HEK293 (cell line): ENCODE measurements at regions not wholly inside any gene's neighbourhood (a gene's known extent, or its start where the extent isn't known, plus 50 kb on each side); places are given as distances from the start of the nearest gene placed in this dataset.

Experiments used
- CTCF ChIA-PET: fragments of 350-600 bp; formaldehyde crosslinking; extraction: SDS; loops from one replicate; lab custom pipeline; 2021; ENCODE audit warnings: antibody characterized with exemption; lab: Yijun Ruan, JAX
- POLR2A ChIA-PET: fragments of 300-600 bp; formaldehyde crosslinking; extraction: SDS; loops from one replicate; lab custom pipeline; 2020; ENCODE audit warnings: antibody characterized with exemption, inconsistent platforms; lab: Yijun Ruan, JAX
- H3K27ac ChIP-seq: fragments of 200-500 bp; sonication (Bioruptor generic); 2 replicates; pipeline ENCODE4 v1.5.1; 2014; ENCODE audit warnings: low read depth, low read length, control low read depth, inconsistent platforms; ENCODE audit errors: extremely low read depth
- H3K36me3 ChIP-seq, 2 experiments: fragments of 200-500 bp in 1 of 2; sonication (Bioruptor generic) in 1 of 2; 1 replicate in 1 of 2; 2 replicates in 1 of 2; pipeline ENCODE4 v1.5.1; 2014 to 2017; ENCODE audit warnings: inconsistent platforms in 2 of 2, low read length in 2 of 2; ENCODE audit not compliant: control insufficient read depth in 2 of 2, insufficient read depth in 1 of 2
- H3K4me1 ChIP-seq: fragments of 200-500 bp; sonication (Bioruptor generic); 2 replicates; pipeline ENCODE4 v1.5.1; 2014; ENCODE audit warnings: mild to moderate bottlenecking, low read length, inconsistent platforms; ENCODE audit not compliant: control insufficient read depth, insufficient read depth
- H3K4me3 ChIP-seq: 2 replicates; pipeline ENCODE4 v1.5.1; 2011; ENCODE audit warnings: low read depth, mild to moderate bottlenecking, control low read depth, low read length, moderate library complexity
- H3K9me3 ChIP-seq: fragments of 200-500 bp; sonication (Bioruptor generic); 2 replicates; pipeline ENCODE4 v1.5.1; 2014; ENCODE audit warnings: low read depth, low read length, inconsistent platforms; ENCODE audit not compliant: control insufficient read depth, insufficient read depth
- IKZF3 ChIP-seq: fragments of 450-650 bp; IDR thresholded peaks from 2 replicates; pipeline ENCODE4 v1.5.0; 2018; ENCODE audit warnings: missing biosample characterization, mild to moderate bottlenecking, missing genetic modification characterization, moderate library complexity
- KLF8 ChIP-seq: fragments of 450-650 bp; formaldehyde crosslinking; IDR thresholded peaks from 2 replicates; pipeline ENCODE4 v1.5.1; 2016; ENCODE audit warnings: missing biosample characterization, missing genetic modification characterization
- MZF1 ChIP-seq: fragments of 450-650 bp; formaldehyde crosslinking; IDR thresholded peaks from 2 replicates; pipeline ENCODE4 v1.5.1; 2017; ENCODE audit warnings: missing biosample characterization, missing genetic modification characterization, borderline replicate concordance
- SP2 ChIP-seq: fragments of 450-650 bp; formaldehyde crosslinking; IDR thresholded peaks from 2 replicates; pipeline ENCODE4 v1.5.1; 2016; ENCODE audit warnings: missing biosample characterization, missing genetic modification characterization
- SP3 ChIP-seq: fragments of 450-650 bp; formaldehyde crosslinking; IDR thresholded peaks from 2 replicates; pipeline ENCODE4 v1.5.1; 2016; ENCODE audit warnings: missing biosample characterization, missing genetic modification characterization
- ZBTB7A ChIP-seq: fragments of 450-650 bp; formaldehyde crosslinking; IDR thresholded peaks from 2 replicates; pipeline ENCODE4 v1.5.1; 2016; ENCODE audit warnings: low read depth, missing biosample characterization, missing genetic modification characterization
- ZBTB8A ChIP-seq: fragments of 450-650 bp; formaldehyde crosslinking; IDR thresholded peaks from 2 replicates; pipeline ENCODE4 v1.5.1; 2016; ENCODE audit warnings: missing biosample characterization, missing genetic modification characterization
- ZNF112 ChIP-seq: fragments of 450-650 bp; formaldehyde crosslinking; IDR thresholded peaks from 2 replicates; pipeline ENCODE4 v1.5.0; 2017; ENCODE audit warnings: missing biosample characterization, missing genetic modification characterization
- ZNF121 ChIP-seq: fragments of 450-650 bp; formaldehyde crosslinking; IDR thresholded peaks from 2 replicates; pipeline ENCODE4 v1.5.1; 2016; ENCODE audit warnings: missing biosample characterization, missing genetic modification characterization
- ZNF138 ChIP-seq: fragments of 450-650 bp; formaldehyde crosslinking; IDR thresholded peaks from 2 replicates; pipeline ENCODE4 v1.5.1; 2016; ENCODE audit warnings: missing biosample characterization, missing genetic modification characterization, borderline replicate concordance
- ZNF184 ChIP-seq: fragments of 450-650 bp; IDR thresholded peaks from 2 replicates; pipeline ENCODE4 v1.5.1; 2018; ENCODE audit warnings: missing biosample characterization, mild to moderate bottlenecking, missing genetic modification characterization
- ZNF23 ChIP-seq: fragments of 450-650 bp; formaldehyde crosslinking; IDR thresholded peaks from 2 replicates; pipeline ENCODE4 v1.5.1; 2016; ENCODE audit warnings: missing biosample characterization, missing genetic modification characterization, borderline replicate concordance
- ZNF248 ChIP-seq: fragments of 450-650 bp; formaldehyde crosslinking; IDR thresholded peaks from 2 replicates; pipeline ENCODE4 v1.5.1; 2017; ENCODE audit warnings: missing biosample characterization, missing genetic modification characterization
- ZNF266 ChIP-seq: fragments of 450-650 bp; formaldehyde crosslinking; IDR thresholded peaks from 2 replicates; pipeline ENCODE4 v1.5.1; 2016; ENCODE audit warnings: missing biosample characterization, missing genetic modification characterization, low read depth
- ZNF335 ChIP-seq: fragments of 450-650 bp; formaldehyde crosslinking; conservative IDR thresholded peaks from 2 replicates; pipeline ENCODE4 v1.5.1; 2016; ENCODE audit warnings: missing biosample characterization, missing genetic modification characterization
- ZNF391 ChIP-seq: fragments of 450-650 bp; formaldehyde crosslinking; IDR thresholded peaks from 2 replicates; pipeline ENCODE4 v1.5.1; 2016; ENCODE audit warnings: low read depth, missing biosample characterization, missing genetic modification characterization, borderline replicate concordance
- ZNF394 ChIP-seq: fragments of 450-650 bp; formaldehyde crosslinking; IDR thresholded peaks from 2 replicates; pipeline ENCODE4 v1.5.1; 2016; ENCODE audit warnings: missing biosample characterization, missing genetic modification characterization, mild to moderate bottlenecking, moderate library complexity, borderline replicate concordance
- ZNF514 ChIP-seq: fragments of 450-650 bp; formaldehyde crosslinking; IDR thresholded peaks from 2 replicates; pipeline ENCODE4 v1.5.1; 2016; ENCODE audit warnings: missing biosample characterization, missing genetic modification characterization
- ZNF571 ChIP-seq: fragments of 450-650 bp; formaldehyde crosslinking; IDR thresholded peaks from 2 replicates; pipeline ENCODE4 v1.5.0; 2017; ENCODE audit warnings: missing biosample characterization, missing genetic modification characterization
- ZNF585B ChIP-seq: fragments of 450-650 bp; formaldehyde crosslinking; IDR thresholded peaks from 2 replicates; pipeline ENCODE4 v1.5.1; 2016; ENCODE audit warnings: missing biosample characterization, missing genetic modification characterization
- ZNF664 ChIP-seq: fragments of 450-650 bp; formaldehyde crosslinking; IDR thresholded peaks from 2 replicates; pipeline ENCODE4 v1.5.1; 2016; ENCODE audit warnings: missing biosample characterization, missing genetic modification characterization
- ZNF776 ChIP-seq: fragments of 450-650 bp; formaldehyde crosslinking; IDR thresholded peaks from 2 replicates; pipeline ENCODE4 v1.5.0; 2017; ENCODE audit warnings: missing biosample characterization, missing genetic modification characterization, borderline replicate concordance
- ZSCAN23 ChIP-seq: fragments of 450-650 bp; formaldehyde crosslinking; IDR thresholded peaks from 2 replicates; pipeline ENCODE4 v1.5.1; 2016; ENCODE audit warnings: missing biosample characterization, missing genetic modification characterization
- TF ChIP-seq, protein P1 (sequence below): fragments of 450-650 bp; formaldehyde crosslinking; IDR thresholded peaks from 2 replicates; pipeline ENCODE4 v1.5.1; 2016; ENCODE audit warnings: missing biosample characterization, missing genetic modification characterization
- TF ChIP-seq, protein P2 (sequence below): fragments of 450-650 bp; formaldehyde crosslinking; IDR thresholded peaks from 2 replicates; pipeline ENCODE4 v1.5.1; 2016; ENCODE audit warnings: missing biosample characterization, missing genetic modification characterization
- TF ChIP-seq, protein P3 (sequence below): fragments of 450-650 bp; formaldehyde crosslinking; IDR thresholded peaks from 2 replicates; pipeline ENCODE4 v1.5.1; 2016; ENCODE audit warnings: missing biosample characterization, missing genetic modification characterization
- TF ChIP-seq, protein P4 (sequence below): fragments of 450-650 bp; formaldehyde crosslinking; IDR thresholded peaks from 2 replicates; pipeline ENCODE4 v1.5.1; 2016; ENCODE audit warnings: missing biosample characterization, missing genetic modification characterization
- TF ChIP-seq, protein P5 (sequence below): fragments of 450-650 bp; IDR thresholded peaks from 2 replicates; pipeline ENCODE4 v1.5.1; 2018; ENCODE audit warnings: missing biosample characterization, mild to moderate bottlenecking, missing genetic modification characterization

DNA sequence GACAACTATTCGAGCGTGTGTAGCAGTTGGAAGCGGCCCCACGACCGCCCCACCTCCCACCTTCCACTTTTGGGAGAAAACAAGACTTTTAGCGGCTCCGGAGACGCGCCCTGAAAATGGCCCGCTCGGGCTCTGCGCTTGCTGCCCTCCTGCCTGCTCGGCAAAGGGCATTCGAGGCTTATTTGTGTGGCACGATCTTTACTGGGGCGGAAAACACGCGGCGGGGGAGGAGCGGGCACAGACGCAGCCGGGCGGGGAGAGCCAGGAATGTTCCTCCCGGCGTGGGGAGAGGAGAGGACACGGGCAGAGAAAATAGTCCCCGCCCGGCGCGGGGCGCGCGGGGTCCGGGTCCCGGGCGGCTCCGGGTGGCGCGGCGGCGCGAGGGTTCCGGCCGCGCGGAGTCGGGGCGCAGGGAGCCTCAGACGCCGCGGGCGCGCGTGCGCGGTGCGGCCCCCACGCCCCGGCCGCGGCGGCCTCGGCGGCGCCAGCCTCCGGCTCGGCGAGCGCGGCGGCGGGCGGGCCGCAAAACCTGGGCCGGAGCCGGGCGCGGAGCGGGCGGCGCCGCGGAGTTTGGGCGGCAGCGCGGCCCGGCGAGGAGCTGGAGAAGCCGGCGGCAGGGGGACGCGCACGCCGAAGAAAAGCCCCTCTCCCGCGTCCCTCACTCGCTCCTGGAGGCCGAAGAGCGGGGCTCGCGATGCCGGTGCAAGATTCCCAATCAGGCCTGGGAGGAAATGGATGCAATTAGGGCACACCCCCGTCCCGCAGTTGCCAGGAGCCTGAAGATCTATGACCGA lies 90.0 kb upstream of the ARID1B start (continued):
- TF ChIP-seq, protein P1, sequence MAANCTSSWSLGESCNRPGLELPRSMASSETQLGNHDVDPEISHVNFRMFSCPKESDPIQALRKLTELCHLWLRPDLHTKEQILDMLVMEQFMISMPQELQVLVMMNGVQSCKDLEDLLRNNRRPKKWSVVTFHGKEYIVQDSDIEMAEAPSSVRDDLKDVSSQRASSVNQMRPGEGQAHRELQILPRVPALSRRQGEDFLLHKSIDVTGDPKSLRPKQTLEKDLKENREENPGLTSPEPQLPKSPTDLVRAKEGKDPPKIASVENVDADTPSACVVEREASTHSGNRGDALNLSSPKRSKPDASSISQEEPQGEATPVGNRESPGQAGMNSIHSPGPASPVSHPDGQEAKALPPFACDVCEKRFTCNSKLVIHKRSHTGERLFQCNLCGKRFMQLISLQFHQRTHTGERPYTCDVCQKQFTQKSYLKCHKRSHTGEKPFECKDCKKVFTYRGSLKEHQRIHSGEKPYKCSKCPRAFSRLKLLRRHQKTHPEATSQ, result no peak
- no peak for TF ChIP-seq ZNF138 (tag by site-specific recombination)
- TF ChIP-seq, protein P2, sequence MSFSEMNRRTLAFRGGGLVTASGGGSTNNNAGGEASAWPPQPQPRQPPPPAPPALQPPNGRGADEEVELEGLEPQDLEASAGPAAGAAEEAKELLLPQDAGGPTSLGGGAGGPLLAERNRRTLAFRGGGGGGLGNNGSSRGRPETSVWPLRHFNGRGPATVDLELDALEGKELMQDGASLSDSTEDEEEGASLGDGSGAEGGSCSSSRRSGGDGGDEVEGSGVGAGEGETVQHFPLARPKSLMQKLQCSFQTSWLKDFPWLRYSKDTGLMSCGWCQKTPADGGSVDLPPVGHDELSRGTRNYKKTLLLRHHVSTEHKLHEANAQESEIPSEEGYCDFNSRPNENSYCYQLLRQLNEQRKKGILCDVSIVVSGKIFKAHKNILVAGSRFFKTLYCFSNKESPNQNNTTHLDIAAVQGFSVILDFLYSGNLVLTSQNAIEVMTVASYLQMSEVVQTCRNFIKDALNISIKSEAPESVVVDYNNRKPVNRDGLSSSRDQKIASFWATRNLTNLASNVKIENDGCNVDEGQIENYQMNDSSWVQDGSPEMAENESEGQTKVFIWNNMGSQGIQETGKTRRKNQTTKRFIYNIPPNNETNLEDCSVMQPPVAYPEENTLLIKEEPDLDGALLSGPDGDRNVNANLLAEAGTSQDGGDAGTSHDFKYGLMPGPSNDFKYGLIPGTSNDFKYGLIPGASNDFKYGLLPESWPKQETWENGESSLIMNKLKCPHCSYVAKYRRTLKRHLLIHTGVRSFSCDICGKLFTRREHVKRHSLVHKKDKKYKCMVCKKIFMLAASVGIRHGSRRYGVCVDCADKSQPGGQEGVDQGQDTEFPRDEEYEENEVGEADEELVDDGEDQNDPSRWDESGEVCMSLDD (tag by site-specific recombination), result peak; percentile 21; the same call in 1 of the 2 replicates
- peak; percentile 50 for TF ChIP-seq SP2 (tag by site-specific recombination)
- TF ChIP-seq ZNF248 (tag by site-specific recombination), result no peak
- TF ChIP-seq ZNF121 (tag by site-specific recombination), result no peak
- TF ChIP-seq IKZF3 (tag by site-specific recombination), result peak; percentile 3; the same call in 1 of the 2 replicates
- TF ChIP-seq, protein P3, sequence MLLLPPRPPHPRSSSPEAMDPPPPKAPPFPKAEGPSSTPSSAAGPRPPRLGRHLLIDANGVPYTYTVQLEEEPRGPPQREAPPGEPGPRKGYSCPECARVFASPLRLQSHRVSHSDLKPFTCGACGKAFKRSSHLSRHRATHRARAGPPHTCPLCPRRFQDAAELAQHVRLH (tag by site-specific recombination), result no peak
- no peak for TF ChIP-seq ZNF514
- TF ChIP-seq, protein P4, sequence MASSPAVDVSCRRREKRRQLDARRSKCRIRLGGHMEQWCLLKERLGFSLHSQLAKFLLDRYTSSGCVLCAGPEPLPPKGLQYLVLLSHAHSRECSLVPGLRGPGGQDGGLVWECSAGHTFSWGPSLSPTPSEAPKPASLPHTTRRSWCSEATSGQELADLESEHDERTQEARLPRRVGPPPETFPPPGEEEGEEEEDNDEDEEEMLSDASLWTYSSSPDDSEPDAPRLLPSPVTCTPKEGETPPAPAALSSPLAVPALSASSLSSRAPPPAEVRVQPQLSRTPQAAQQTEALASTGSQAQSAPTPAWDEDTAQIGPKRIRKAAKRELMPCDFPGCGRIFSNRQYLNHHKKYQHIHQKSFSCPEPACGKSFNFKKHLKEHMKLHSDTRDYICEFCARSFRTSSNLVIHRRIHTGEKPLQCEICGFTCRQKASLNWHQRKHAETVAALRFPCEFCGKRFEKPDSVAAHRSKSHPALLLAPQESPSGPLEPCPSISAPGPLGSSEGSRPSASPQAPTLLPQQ (tag by site-specific recombination), result peak; percentile 52
- no peak for TF ChIP-seq ZNF776
- TF ChIP-seq ZNF112 (tag by site-specific recombination), result no peak
- TF ChIP-seq ZNF335 (tag by site-specific recombination), result peak; percentile 89
- 0 out of 2 replicates have a peak, but pooled peaks have one; percentile 63 for TF ChIP-seq ZSCAN23
- TF ChIP-seq ZBTB8A (tag by site-specific recombination), result peak; percentile 97

DNA sequence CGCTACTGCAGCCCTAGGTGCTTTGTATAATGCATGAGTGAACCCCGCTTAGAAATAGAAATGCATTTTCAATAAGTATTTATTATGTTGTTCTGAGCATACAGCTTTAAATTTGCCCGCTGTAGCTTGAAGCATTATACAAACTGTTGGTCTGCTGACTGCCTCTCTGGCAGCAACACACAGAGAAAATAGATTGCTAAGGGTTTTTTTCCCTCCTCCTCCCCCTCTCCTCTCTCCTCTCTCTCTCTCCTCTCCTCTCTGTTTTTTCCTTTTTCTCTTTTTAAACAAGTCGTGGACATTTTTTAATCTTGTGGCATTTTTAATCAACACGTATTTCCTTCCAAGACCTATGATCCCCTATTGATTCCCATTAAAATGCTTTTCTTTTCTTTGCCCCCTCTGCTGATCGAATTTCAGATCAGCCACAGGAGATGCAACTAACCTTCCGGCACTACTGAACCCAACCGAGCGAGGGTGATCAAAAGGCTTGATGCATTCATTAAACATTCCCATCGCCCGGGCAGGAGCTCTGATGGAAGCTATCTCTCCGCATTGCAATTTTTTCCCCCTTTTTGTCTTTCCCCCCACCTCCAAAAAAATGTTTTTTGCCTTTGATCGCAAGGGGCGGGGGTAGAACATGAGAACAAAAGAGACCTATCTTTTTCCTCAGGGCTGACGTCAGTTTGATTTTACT lies 90.7 kb upstream of the ARID1B start:
- Histone ChIP-seq H3K4me1 (peaks cover 3% of the 10 kb centered on the region; the same call in 1 of the 2 replicates), H3K36me3 (no peaks in the 10 kb centered on the region), H3K27ac (peak overlapping the region; percentile 92), H3K9me3 (no peaks in the 10 kb centered on the region), H3K4me3 (peak overlapping the region; percentile 83)
- CTCF ChIA-PET, result interaction anchor here (0.6 to 0.9 kb wide), 2 partner anchors 180 to 217 kb away, joined by 3 to 5 read pairs; no protein-coding TSS in a partner anchor
- POLR2A ChIA-PET, result interaction anchor here (1.0 to 2.1 kb wide), 4 partner anchors 91 to 336 kb away, joined by 3 to 8 read pairs (median 4); partner anchors contain the start of gene ARID1B
- TF ChIP-seq ZNF23 (tag by site-specific recombination) (no peak), MZF1 (tag by site-specific recombination) (peak; percentile 45; the same call in 1 of the 2 replicates), ZNF184 (tag by site-specific recombination) (no peak), SP3 (no peak), KLF8 (tag by site-specific recombination) (no peak), ZNF391 (no peak), ZNF266 (no peak), ZBTB7A (tag by site-specific recombination) (0 out of 2 replicates have a peak, but pooled peaks have one; percentile 34), ZNF571 (tag by site-specific recombination) (no peak), ZNF585B (tag by site-specific recombination) (no peak), ZNF394 (tag by site-specific recombination) (no peak), ZNF664 (tag by site-specific recombination) (peak; percentile 25; the same call in 1 of the 2 replicates), ZNF138 (tag by site-specific recombination) (no peak)
- TF ChIP-seq, protein P5, sequence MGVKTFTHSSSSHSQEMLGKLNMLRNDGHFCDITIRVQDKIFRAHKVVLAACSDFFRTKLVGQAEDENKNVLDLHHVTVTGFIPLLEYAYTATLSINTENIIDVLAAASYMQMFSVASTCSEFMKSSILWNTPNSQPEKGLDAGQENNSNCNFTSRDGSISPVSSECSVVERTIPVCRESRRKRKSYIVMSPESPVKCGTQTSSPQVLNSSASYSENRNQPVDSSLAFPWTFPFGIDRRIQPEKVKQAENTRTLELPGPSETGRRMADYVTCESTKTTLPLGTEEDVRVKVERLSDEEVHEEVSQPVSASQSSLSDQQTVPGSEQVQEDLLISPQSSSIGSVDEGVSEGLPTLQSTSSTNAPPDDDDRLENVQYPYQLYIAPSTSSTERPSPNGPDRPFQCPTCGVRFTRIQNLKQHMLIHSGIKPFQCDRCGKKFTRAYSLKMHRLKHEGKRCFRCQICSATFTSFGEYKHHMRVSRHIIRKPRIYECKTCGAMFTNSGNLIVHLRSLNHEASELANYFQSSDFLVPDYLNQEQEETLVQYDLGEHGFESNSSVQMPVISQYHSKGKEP (tag by site-specific recombination), result peak; percentile 64
